ENCODE measurements at regions not wholly inside any gene's neighbourhood (a gene's known extent, or its start where the extent isn't known, plus 50 kb on each side); places are given as distances from the start of the nearest gene placed in this dataset.

- H3K27ac Mint-ChIP-seq (ENCODE audit: unreplicated experiment): no peak overlapping the region
- no peak overlapping the region for H3K4me3 Mint-ChIP-seq (ENCODE audit: unreplicated experiment)
- H3K9me3 Mint-ChIP-seq (ENCODE audit: unreplicated experiment): no peaks in the 10 kb centered on the region
- DNase-seq (ENCODE audit: low spot score): no peak
- H3K27me3 Mint-ChIP-seq (ENCODE audit: unreplicated experiment): no peaks in the 10 kb centered on the region
- TF ChIP-seq CTCF (IDR thresholded peaks at IDR 0.05; ENCODE audit: unreplicated experiment): no peak
- peaks cover 7% of the 10 kb centered on the region for H3K4me1 Mint-ChIP-seq (ENCODE audit: unreplicated experiment)
- peaks cover 21% of the 10 kb centered on the region for H3K36me3 Mint-ChIP-seq (ENCODE audit: low read depth, unreplicated experiment)
Observed at GRCh38 chr14:66116732-66117131, 369.4 kb upstream of the CCDC196 start.

GRCh38 chr14:66117600-66117999, 368.6 kb upstream of the CCDC196 start:
- DNase-seq (ENCODE audit: low spot score): no peak
- peaks cover 7% of the 10 kb centered on the region for H3K4me1 Mint-ChIP-seq (ENCODE audit: unreplicated experiment)

GRCh38 chr14:66119606-66120231, 366.5 kb upstream of the CCDC196 start:
- H3K9me3 Mint-ChIP-seq (ENCODE audit: unreplicated experiment): no peaks in the 10 kb centered on the region
- no peak for TF ChIP-seq CTCF (IDR thresholded peaks at IDR 0.05; ENCODE audit: unreplicated experiment)
- H3K27me3 Mint-ChIP-seq (ENCODE audit: unreplicated experiment): peaks cover 1% of the 10 kb centered on the region
- no peak overlapping the region for H3K27ac Mint-ChIP-seq (ENCODE audit: unreplicated experiment)
- peaks cover 7% of the 10 kb centered on the region for H3K4me1 Mint-ChIP-seq (ENCODE audit: unreplicated experiment)
- H3K4me3 Mint-ChIP-seq (ENCODE audit: unreplicated experiment): no peak overlapping the region
- DNase-seq (ENCODE audit: low spot score): no peak
- peaks cover 12% of the 10 kb centered on the region for H3K36me3 Mint-ChIP-seq (ENCODE audit: low read depth, unreplicated experiment)

More at GRCh38 chr14:66117600-66117999, 368.6 kb upstream of the CCDC196 start:
- Mint-ChIP-seq H3K36me3 (ENCODE audit: low read depth, unreplicated experiment) (peaks cover 17% of the 10 kb centered on the region), H3K4me3 (ENCODE audit: unreplicated experiment) (no peak overlapping the region), H3K27me3 (ENCODE audit: unreplicated experiment) (peaks cover 1% of the 10 kb centered on the region), H3K9me3 (ENCODE audit: unreplicated experiment) (no peaks in the 10 kb centered on the region), H3K27ac (ENCODE audit: unreplicated experiment) (no peak overlapping the region)
- TF ChIP-seq CTCF (IDR thresholded peaks at IDR 0.05; ENCODE audit: unreplicated experiment): no peak

GRCh38 chr14:66120402-66120801, 365.8 kb upstream of the CCDC196 start:
- Mint-ChIP-seq H3K36me3 (ENCODE audit: low read depth, unreplicated experiment) (peaks cover 12% of the 10 kb centered on the region), H3K4me3 (ENCODE audit: unreplicated experiment) (no peak overlapping the region), H3K9me3 (ENCODE audit: unreplicated experiment) (no peaks in the 10 kb centered on the region), H3K4me1 (ENCODE audit: unreplicated experiment) (peaks cover 7% of the 10 kb centered on the region), H3K27me3 (ENCODE audit: unreplicated experiment) (peaks cover 1% of the 10 kb centered on the region), H3K27ac (ENCODE audit: unreplicated experiment) (no peak overlapping the region)
- no peak for DNase-seq (ENCODE audit: low spot score)
- TF ChIP-seq CTCF (IDR thresholded peaks at IDR 0.05; ENCODE audit: unreplicated experiment): no peak

GRCh38 chr14:66121859-66122258, 364.3 kb upstream of the CCDC196 start:
- H3K36me3 Mint-ChIP-seq (ENCODE audit: low read depth, unreplicated experiment): peaks cover 6% of the 10 kb centered on the region
- TF ChIP-seq CTCF (IDR thresholded peaks at IDR 0.05; ENCODE audit: unreplicated experiment): no peak
- peaks cover 7% of the 10 kb centered on the region for H3K4me1 Mint-ChIP-seq (ENCODE audit: unreplicated experiment)
- no peaks in the 10 kb centered on the region for H3K9me3 Mint-ChIP-seq (ENCODE audit: unreplicated experiment)
- H3K4me3 Mint-ChIP-seq (ENCODE audit: unreplicated experiment): no peak overlapping the region
- H3K27ac Mint-ChIP-seq (ENCODE audit: unreplicated experiment): no peak overlapping the region
- H3K27me3 Mint-ChIP-seq (ENCODE audit: unreplicated experiment): peaks cover 1% of the 10 kb centered on the region
- no peak for DNase-seq (ENCODE audit: low spot score)
